Prostate gland (tissue), 2 donors: ENCODE measurements at regions not wholly inside any gene's neighbourhood (a gene's known extent, or its start where the extent isn't known, plus 50 kb on each side); places are given as distances from the start of the nearest gene placed in this dataset.

Source experiments
- DNase-seq: peaks from one replicate; pipeline ENCODE4 v3.0.0-alpha.2; 2019; ENCODE audit warnings: low spot score
- H3K27ac ChIP-seq, 2 donors: fragments of 200-600 bp; sonication (generic); 2 replicates each; pipeline ENCODE4 v1.5.1; 2017 to 2019
- H3K27me3 ChIP-seq: fragments of 200-600 bp; sonication (generic); replicated peaks from 2 replicates; pipeline ENCODE4 v1.5.1; 2019; ENCODE audit not compliant: insufficient read depth
- H3K36me3 ChIP-seq, 2 donors: fragments of 200-600 bp; sonication (generic); 1 replicate in 1 of 2; 2 replicates in 1 of 2; pipeline versions ENCODE4 v1.5.1 to v1.8.1; 2017 to 2019
- H3K4me1 ChIP-seq: fragments of 200-600 bp; sonication (generic); replicated peaks from 2 replicates; pipeline ENCODE4 v1.5.1; 2019
- H3K4me3 ChIP-seq, 2 donors: fragments of 200-600 bp; sonication (generic); 2 replicates each; pipeline ENCODE4 v1.5.1; 2017 to 2019
- H3K9me3 ChIP-seq: fragments of 200-600 bp; sonication (generic); 2 replicates; pipeline ENCODE4 v1.5.1; 2017
- POLR2A ChIP-seq: fragments of 450-650 bp; IDR thresholded peaks from one replicate; pipeline ENCODE4 v1.6.1; 2016; ENCODE audit warnings: antibody characterized with exemption, mild to moderate bottlenecking
- POLR2AphosphoS5 ChIP-seq: sonication (generic); formaldehyde crosslinking; IDR thresholded peaks from one replicate; pipeline ENCODE4 v1.6.1; 2017; ENCODE audit warnings: antibody characterized with exemption
- WGBS: methylation state at CpG from one replicate; pipeline ENCODE4 v1.1.5; 2018; 5-methylcytosine and 5-hydroxymethylcytosine counted together
- intact Hi-C: fragments of 100-400 bp; cut with DNase I; formaldehyde crosslinking; loops from one replicate; pipeline ENCODE4 v1.14.2; 2022
- TF ChIP-seq, protein P1 (sequence below), 4 experiments: fragments of 200-600 bp in 2 of 4; fragments of 450-650 bp in 2 of 4; sonication (generic) in 2 of 4; IDR thresholded peaks; 1 replicate in 3 of 4; 2 replicates in 1 of 4; pipeline ENCODE4 v1.5.1; 2016 to 2019; ENCODE audit warnings: antibody characterized with exemption in 4 of 4, mild to moderate bottlenecking in 2 of 4, moderate library complexity in 2 of 4

DNA sequence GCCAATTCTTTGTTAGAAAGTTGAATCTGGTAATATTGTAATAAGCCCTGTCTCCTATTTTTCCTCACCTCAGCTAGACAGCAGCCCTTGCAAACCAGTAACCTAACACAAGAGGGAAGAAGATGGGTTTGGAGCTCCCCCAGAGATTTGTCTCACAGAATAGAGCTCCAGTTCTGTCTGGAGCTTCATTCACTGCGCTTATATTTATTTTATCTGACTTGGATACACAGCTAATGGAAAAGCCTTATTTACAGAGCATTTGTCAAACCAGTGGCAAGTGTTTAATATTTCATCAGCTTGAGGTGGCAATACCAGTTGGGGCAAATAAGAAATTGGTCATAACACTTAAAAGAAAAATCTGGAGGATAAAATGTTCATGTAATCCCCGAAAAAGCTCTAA, 1094.0 kb downstream of the FSCB start:
- Histone ChIP-seq H3K9me3 (no peaks in the 10 kb centered on the region), H3K27ac (no peak overlapping the region), H3K4me3 (no peak overlapping the region), H3K36me3 (no peaks in the 10 kb centered on the region), H3K4me1 (no peaks in the 10 kb centered on the region), H3K27me3 (no peaks in the 10 kb centered on the region)
- WGBS = 69% methylated on average over 2 of the region's 2 CpGs
- TF ChIP-seq, protein P1, sequence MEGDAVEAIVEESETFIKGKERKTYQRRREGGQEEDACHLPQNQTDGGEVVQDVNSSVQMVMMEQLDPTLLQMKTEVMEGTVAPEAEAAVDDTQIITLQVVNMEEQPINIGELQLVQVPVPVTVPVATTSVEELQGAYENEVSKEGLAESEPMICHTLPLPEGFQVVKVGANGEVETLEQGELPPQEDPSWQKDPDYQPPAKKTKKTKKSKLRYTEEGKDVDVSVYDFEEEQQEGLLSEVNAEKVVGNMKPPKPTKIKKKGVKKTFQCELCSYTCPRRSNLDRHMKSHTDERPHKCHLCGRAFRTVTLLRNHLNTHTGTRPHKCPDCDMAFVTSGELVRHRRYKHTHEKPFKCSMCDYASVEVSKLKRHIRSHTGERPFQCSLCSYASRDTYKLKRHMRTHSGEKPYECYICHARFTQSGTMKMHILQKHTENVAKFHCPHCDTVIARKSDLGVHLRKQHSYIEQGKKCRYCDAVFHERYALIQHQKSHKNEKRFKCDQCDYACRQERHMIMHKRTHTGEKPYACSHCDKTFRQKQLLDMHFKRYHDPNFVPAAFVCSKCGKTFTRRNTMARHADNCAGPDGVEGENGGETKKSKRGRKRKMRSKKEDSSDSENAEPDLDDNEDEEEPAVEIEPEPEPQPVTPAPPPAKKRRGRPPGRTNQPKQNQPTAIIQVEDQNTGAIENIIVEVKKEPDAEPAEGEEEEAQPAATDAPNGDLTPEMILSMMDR (IDR thresholded peaks at IDR 0.05) = no peak
- TF ChIP-seq POLR2AphosphoS5 (no peak), POLR2A (no peak)
- no peak for DNase-seq
- intact Hi-C loops = no loop called here

DNA sequence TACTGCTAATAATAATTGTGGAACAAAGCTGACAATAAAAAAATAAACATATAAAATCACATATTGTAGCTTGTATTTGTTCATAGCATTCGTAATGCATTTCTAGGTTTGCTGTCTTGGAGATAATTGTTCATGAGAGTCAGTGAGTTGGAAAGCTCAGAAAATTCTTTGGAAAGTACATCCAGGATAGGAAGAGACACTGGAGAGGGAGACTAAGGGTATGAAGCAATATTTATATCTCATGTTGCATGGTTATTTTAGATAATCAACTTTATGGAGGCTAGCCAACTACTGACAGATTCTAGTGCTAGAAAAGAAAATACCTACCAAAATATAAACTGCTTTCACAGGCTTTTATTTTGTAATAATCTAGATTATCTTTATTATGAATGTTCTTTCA, 1095.2 kb downstream of the FSCB start:
- H3K36me3 ChIP-seq = no peaks in the 10 kb centered on the region
- H3K9me3 ChIP-seq = no peaks in the 10 kb centered on the region
- no peak for DNase-seq
- no peak overlapping the region for H3K4me3 ChIP-seq
- 38% methylated on average over 1 of the region's 1 CpG for WGBS
- intact Hi-C loops = no loop called here
- no peak overlapping the region for H3K27ac ChIP-seq
- H3K27me3 ChIP-seq = no peaks in the 10 kb centered on the region
- TF ChIP-seq, protein P1 (IDR thresholded peaks at IDR 0.05) = no peak
- TF ChIP-seq POLR2A (no peak), POLR2AphosphoS5 (no peak)
- no peaks in the 10 kb centered on the region for H3K4me1 ChIP-seq

DNA sequence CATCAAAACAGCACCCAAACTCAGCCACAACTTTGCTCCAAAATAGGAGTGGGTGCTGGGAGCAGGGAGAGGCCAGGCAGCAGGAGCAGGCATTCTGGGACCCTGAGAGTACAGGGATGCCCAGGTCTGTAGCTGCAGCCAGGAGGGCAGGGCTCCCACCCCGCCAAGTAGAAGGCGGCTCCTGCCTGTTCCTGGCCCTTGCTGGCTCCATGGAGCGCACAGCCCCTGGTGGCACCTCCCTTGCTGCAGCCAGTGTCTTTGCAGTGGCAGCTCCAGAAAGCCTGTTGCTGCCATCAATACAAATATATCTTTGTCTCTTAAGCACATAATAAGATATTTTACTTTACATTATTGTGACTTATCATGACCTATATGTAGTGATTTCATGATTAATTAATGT, 1096.5 kb downstream of the FSCB start:
- no peaks in the 10 kb centered on the region for H3K4me1 ChIP-seq
- DNase-seq = no peak
- no peaks in the 10 kb centered on the region for H3K27me3 ChIP-seq
- TF ChIP-seq POLR2AphosphoS5 (no peak), POLR2A (no peak)
- TF ChIP-seq, protein P1 (IDR thresholded peaks at IDR 0.05) = no peak
- no peaks in the 10 kb centered on the region for H3K9me3 ChIP-seq
- H3K4me3 ChIP-seq = no peak overlapping the region
- no peak overlapping the region for H3K27ac ChIP-seq
- WGBS = 67% methylated on average over 3 of the region's 3 CpGs
- intact Hi-C loops = no loop called here
- H3K36me3 ChIP-seq = no peaks in the 10 kb centered on the region

DNA sequence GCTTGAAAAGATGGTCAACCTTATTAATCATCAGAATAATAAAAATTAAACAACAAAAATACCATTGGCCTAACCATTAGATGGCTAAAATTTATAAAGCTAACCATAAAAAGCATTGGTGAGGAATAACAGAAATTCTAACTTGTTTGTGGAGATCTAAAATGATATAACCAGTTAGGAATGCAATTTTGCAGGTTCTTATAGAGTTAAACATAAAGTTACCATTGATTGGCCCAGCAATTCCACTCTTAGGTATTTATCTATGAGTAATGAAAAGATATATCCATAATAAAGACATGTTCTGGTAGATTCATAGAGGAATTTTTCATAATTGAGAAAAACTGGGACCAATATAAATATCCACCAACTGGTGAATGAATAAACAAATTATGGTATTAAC, 1098.6 kb downstream of the FSCB start:
- no peak overlapping the region for H3K4me3 ChIP-seq
- no peaks in the 10 kb centered on the region for H3K9me3 ChIP-seq
- no peaks in the 10 kb centered on the region for H3K27me3 ChIP-seq
- no peaks in the 10 kb centered on the region for H3K4me1 ChIP-seq
- intact Hi-C loops = no loop called here
- no peak for DNase-seq
- TF ChIP-seq POLR2A = no peak
- TF ChIP-seq, protein P1 (IDR thresholded peaks at IDR 0.05) = no peak
- no peak for TF ChIP-seq POLR2AphosphoS5
- H3K27ac ChIP-seq = no peak overlapping the region
- no peaks in the 10 kb centered on the region for H3K36me3 ChIP-seq

DNA sequence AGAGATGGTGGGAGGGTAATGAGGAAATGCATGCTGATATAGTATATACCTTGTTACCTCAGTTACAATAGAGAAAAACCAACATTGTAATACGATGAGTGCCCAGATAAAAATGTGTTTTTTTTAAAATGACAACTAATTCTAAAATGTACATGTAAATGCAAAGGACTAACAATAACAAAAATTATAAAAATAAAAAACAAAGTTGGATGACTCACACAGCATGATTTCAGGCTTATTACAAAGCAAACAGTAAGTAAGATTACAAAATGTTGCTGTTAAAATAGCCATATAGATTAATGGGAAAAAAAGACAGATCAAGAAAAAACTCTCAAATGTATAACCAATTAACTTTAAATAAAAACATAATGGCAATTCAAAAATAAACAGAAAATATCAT, 1099.4 kb downstream of the FSCB start:
- 84% methylated on average over 1 of the region's 1 CpG for WGBS
- no peaks in the 10 kb centered on the region for H3K36me3 ChIP-seq
- no peaks in the 10 kb centered on the region for H3K4me1 ChIP-seq
- no peaks in the 10 kb centered on the region for H3K9me3 ChIP-seq
- H3K27ac ChIP-seq = no peak overlapping the region
- intact Hi-C loops = no loop called here
- H3K4me3 ChIP-seq = no peak overlapping the region
- no peak for TF ChIP-seq POLR2AphosphoS5
- TF ChIP-seq, protein P1 (IDR thresholded peaks at IDR 0.05) = no peak
- TF ChIP-seq POLR2A = no peak
- no peaks in the 10 kb centered on the region for H3K27me3 ChIP-seq
- DNase-seq = no peak
